Chondrocyte (in vitro differentiated cells): ENCODE measurements at regions not wholly inside any gene's neighbourhood (a gene's known extent, or its start where the extent isn't known, plus 50 kb on each side); places are given as distances from the start of the nearest gene placed in this dataset.

ENCODE experiments used
- DNase-seq: peaks from one replicate; pipeline ENCODE4 v3.0.0; 2021; ENCODE audit warnings: mixed read lengths, low spot score
- H3K27ac Mint-ChIP-seq: one replicate; pipeline ENCODE4 v1.8.0; 2021; ENCODE audit warnings: mild to moderate bottlenecking, moderate library complexity, mixed read lengths; ENCODE audit not compliant: unreplicated experiment
- H3K27me3 Mint-ChIP-seq: 2 replicates; pipeline ENCODE4 v1.8.0; 2021; ENCODE audit warnings: low read depth, mixed read lengths
- H3K36me3 Mint-ChIP-seq: 2 replicates; pipeline ENCODE4 v1.8.0; 2021; ENCODE audit warnings: low read depth, mixed read lengths
- H3K4me1 Mint-ChIP-seq: 2 replicates; pipeline ENCODE4 v1.8.0; 2021; ENCODE audit warnings: low read depth, mild to moderate bottlenecking, mixed read lengths
- H3K4me3 Mint-ChIP-seq: one replicate; pipeline ENCODE4 v1.8.0; 2021; ENCODE audit warnings: mild to moderate bottlenecking, moderate library complexity, mixed read lengths; ENCODE audit not compliant: unreplicated experiment
- H3K9me3 Mint-ChIP-seq: 2 replicates; pipeline ENCODE4 v1.8.0; 2021; ENCODE audit warnings: low read depth, mixed read lengths
- CTCF ChIP-seq: fragments of 200-600 bp; sonication (generic); IDR thresholded peaks from 2 replicates; pipeline ENCODE4 v1.5.0; 2021; ENCODE audit warnings: antibody characterized with exemption, mild to moderate bottlenecking, moderate library complexity

GRCh38 chr3:107933450-107933849 lies 157.4 kb downstream of the CD47 start:
- Mint-ChIP-seq H3K36me3 (peaks cover 7% of the 10 kb centered on the region), H3K4me3 (no peak overlapping the region), H3K27ac (no peak overlapping the region), H3K27me3 (no peaks in the 10 kb centered on the region), H3K9me3 (peaks cover 12% of the 10 kb centered on the region), H3K4me1 (peaks cover 6% of the 10 kb centered on the region)
- no peak for DNase-seq
- no peak for TF ChIP-seq CTCF

GRCh38 chr3:107931326-107931725 lies 159.5 kb downstream of the CD47 start:
- H3K27me3 Mint-ChIP-seq = no peaks in the 10 kb centered on the region
- H3K4me3 Mint-ChIP-seq = no peak overlapping the region
- no peak for DNase-seq
- peaks cover 7% of the 10 kb centered on the region for H3K36me3 Mint-ChIP-seq
- H3K27ac Mint-ChIP-seq = no peak overlapping the region
- peaks cover 8% of the 10 kb centered on the region for H3K9me3 Mint-ChIP-seq
- no peak for TF ChIP-seq CTCF
- H3K4me1 Mint-ChIP-seq = peaks cover 11% of the 10 kb centered on the region

GRCh38 chr3:107929088-107929487 lies 161.7 kb downstream of the CD47 start:
- Mint-ChIP-seq H3K27me3 (no peaks in the 10 kb centered on the region), H3K9me3 (peaks cover 8% of the 10 kb centered on the region), H3K4me3 (no peak overlapping the region), H3K4me1 (peaks cover 11% of the 10 kb centered on the region), H3K27ac (no peak overlapping the region), H3K36me3 (peaks cover 7% of the 10 kb centered on the region)
- DNase-seq = no peak
- TF ChIP-seq CTCF = no peak

GRCh38 chr3:107928084-107928445 lies 162.8 kb downstream of the CD47 start:
- H3K27ac Mint-ChIP-seq = peak overlapping the region; percentile 81
- no peaks in the 10 kb centered on the region for H3K27me3 Mint-ChIP-seq
- TF ChIP-seq CTCF = no peak
- peaks cover 11% of the 10 kb centered on the region for H3K4me1 Mint-ChIP-seq
- H3K9me3 Mint-ChIP-seq = peaks cover 1% of the 10 kb centered on the region
- peaks cover under 1% of the 10 kb centered on the region for H3K36me3 Mint-ChIP-seq
- H3K4me3 Mint-ChIP-seq = peak overlapping the region; percentile 82
- no peak for DNase-seq

GRCh38 chr3:107927361-107928083 lies 163.3 kb downstream of the CD47 start:
- Mint-ChIP-seq H3K4me1 (peaks cover 11% of the 10 kb centered on the region), H3K27me3 (no peaks in the 10 kb centered on the region), H3K4me3 (peak overlapping the region; percentile 82), H3K9me3 (no peaks in the 10 kb centered on the region), H3K27ac (peak overlapping the region; percentile 81), H3K36me3 (no peaks in the 10 kb centered on the region)
- TF ChIP-seq CTCF = peak; percentile 99
- DNase-seq = no peak
